Lung microvascular endothelial cell (primary cell): ENCODE measurements at regions not wholly inside any gene's neighbourhood (a gene's known extent, or its start where the extent isn't known, plus 50 kb on each side); places are given as distances from the start of the nearest gene placed in this dataset.

Experiments used
- DNase-seq, 2 donors: peaks; one replicate each; pipeline versions ENCODE4 v3.0.0 to v3.0.0-alpha.2; 2010; ENCODE audit warnings: low read depth in 2 of 2

GRCh38 chr5:117088176-117088575, 513.6 kb upstream of the SEMA6A start:
- no peak for DNase-seq

DNA sequence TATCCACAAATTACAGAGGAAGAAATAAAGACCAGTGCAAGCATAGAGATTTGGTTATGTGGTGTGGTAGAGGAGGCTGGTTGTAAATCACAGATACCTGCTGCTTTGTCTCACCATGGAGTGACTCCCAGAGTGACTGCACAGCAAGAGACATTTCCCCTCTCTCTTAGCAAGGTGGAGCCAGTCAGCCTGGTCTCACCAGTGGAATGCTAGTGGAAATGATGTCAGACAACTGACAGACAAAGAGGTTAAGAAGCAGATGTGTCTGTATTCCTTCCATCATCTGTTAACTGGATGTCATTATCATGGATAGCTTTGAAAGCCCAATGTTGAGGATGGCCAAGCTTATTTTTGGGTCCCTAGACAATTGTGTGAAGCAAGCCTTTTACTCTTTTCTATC, 509.4 kb upstream of the SEMA6A start:
- DNase-seq, result no peak

DNA sequence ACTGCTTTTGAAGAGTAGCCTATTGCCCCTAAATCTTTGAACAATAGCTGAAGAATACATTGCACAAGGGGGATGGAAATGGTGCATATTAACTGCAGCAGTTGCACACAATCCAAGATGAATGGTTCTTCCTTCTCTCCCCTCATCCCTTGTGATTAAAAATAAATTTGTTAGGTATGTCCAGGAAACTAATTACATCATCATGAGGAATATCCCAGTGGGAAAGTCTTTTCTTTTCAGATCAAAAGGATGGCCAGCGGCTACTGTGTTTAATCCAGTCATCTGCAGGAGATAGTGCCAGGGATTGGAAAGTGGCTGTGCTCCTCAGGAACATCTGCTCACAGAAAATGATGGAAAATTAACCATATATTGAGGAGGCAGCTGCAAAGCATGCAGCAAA, 508.4 kb upstream of the SEMA6A start:
- no peak for DNase-seq

DNA sequence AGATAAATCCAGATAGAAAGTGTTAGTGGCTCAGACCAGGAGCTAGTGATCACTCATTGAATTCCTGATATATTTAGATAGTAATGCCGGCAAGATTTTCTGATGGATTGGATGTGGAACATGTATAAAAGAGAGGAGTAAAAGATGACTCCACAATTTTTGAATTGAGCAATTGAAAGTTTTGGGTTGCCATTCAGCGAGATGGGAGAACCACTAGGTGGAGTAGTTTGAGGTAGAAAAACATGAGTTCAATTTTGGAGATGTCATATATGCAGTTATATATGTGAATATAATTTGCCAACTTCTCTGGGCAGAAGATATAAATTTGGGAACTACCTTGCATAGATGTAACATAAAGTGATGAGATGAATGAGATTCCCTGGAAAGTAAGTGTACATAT, 502.5 kb upstream of the SEMA6A start:
- no peak for DNase-seq

GRCh38 chr5:117072439-117072838, 497.8 kb upstream of the SEMA6A start:
- DNase-seq, result no peak

DNA sequence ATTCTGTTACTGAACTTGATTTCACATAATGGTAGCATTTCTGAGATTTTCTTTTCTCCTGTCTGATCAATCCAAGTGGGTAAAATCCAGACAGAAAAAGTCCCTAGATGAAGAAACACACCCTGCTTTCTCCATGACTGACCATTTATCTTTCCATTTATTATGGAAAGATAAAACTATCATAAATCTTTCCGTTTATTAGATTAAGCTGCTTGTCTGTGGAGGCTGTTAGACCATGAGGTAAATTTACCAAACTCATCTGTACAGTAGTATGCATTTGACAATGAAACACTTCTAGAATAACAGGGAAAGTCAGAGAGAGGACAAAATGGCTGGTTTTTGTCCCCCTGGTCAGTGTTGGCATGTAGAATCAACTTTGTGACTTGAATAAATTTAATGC, 491.2 kb upstream of the SEMA6A start:
- no peak for DNase-seq

- DNase-seq, result no peak
These were observed 490.5 kb upstream of the SEMA6A start for GRCh38 chr5:117065161-117065560.

GRCh38 chr5:117060099-117060498, 485.5 kb upstream of the SEMA6A start:
- no peak for DNase-seq

GRCh38 chr5:117058740-117059139, 484.1 kb upstream of the SEMA6A start:
- DNase-seq, result no peak

DNA sequence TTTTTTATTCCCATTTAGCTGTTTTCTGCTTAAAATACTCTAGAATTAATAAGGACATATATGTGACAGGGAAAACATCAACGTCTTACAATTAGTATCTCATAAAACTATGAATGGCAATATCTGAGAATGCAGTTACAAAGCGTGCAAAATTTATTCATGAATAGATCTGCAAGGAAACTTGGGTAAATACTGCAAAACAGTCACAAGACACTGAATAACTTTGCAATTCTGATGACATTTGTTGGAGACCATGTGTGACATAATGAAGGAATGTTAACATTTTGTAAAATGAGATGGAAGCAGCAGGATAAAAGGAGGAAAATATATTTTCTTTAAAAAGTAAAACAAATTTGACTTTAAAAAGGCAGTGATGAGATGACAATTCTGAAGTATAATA, 480.9 kb upstream of the SEMA6A start:
- no peak for DNase-seq

- no peak for DNase-seq
These were observed 480.3 kb upstream of the SEMA6A start for GRCh38 chr5:117054911-117055310.

GRCh38 chr5:117054141-117054540, 479.5 kb upstream of the SEMA6A start:
- no peak for DNase-seq

GRCh38 chr5:117041926-117042595, 467.4 kb upstream of the SEMA6A start:
- DNase-seq, result no peak

DNA sequence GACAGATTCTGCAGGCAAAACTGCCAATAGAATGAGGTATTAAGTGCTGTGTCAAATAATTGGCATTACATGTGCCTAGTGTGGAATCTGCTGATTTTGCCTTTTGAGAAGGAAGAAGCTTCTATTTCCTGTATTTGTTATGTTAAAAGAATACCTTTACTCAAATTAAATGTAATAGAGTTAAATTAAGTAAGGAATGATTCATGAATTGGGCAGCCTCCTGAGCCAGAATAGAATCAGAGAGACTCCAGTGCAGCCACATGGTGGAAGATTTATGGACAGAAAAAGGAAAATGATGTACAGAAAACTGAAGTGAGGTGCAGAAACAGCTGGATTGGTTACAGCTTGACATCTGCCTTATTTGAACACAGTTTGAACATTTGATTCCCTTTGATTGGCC, 464.4 kb upstream of the SEMA6A start:
- DNase-seq, result no peak

GRCh38 chr5:117027384-117027783, 452.8 kb upstream of the SEMA6A start:
- DNase-seq, result no peak

DNA sequence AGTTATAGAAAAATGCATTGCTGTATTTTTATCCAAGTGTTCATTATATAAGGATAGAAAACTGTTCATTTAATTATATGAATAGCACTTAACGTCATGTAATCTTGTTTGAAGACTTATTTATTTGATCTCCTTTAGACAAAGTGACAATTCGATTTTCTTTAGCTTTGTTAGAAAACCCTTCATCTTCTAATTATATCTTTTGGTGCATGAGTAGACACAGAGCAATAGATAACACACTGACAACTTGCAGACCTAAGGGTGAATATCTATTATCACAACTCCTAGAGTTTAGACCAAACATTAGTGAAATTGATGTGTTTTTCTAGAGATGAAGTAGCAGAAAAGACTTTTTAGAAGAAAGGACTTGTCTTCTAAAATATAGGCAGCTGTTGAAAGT, 446.4 kb upstream of the SEMA6A start:
- no peak for DNase-seq

GRCh38 chr5:117013280-117013877, 438.8 kb upstream of the SEMA6A start:
- no peak for DNase-seq

GRCh38 chr5:117010574-117010973, 436.0 kb upstream of the SEMA6A start:
- DNase-seq, result no peak

DNA sequence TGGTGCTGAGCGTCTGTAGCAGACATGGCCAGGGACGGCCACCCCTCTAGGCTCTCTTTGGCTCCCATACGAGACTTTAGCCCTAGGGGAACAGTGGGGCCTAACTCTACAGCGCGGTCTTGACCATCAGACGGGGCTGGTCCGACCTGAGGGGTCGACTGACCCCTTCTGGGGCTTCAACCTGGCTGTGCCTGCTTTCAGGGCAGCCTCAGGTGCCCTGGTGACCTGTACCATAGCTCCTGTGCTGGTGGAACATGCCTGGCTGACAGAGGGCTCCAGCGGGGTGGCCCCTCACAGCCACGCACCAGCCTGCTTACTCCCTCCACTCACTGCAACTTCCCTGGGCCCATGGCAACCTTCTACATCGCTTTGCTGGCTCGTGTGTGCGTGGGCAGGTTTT, 423.4 kb upstream of the SEMA6A start:
- no peak for DNase-seq

GRCh38 chr5:116992681-116993080, 418.1 kb upstream of the SEMA6A start:
- no peak for DNase-seq

DNA sequence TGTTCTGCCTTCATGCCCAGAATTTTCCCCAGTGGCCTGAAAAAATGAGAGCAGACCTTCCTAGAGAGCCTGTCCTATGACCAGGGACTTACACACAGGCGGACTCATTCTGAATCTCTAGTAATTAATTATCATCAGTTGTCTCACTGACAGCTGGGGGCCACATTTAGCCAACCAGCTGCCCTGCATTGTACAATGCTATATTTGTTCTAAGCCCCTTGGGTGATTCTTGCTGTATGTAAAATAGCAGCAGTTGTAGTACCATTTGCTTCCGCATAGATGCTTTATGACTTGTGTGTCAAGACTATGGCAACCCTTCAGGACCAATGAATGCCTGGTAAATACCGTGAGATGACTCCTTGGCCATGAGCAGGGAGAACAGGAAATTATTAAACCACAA, 415.4 kb upstream of the SEMA6A start:
- DNase-seq, result no peak

GRCh38 chr5:116982035-116982434, 407.4 kb upstream of the SEMA6A start:
- no peak for DNase-seq

DNA sequence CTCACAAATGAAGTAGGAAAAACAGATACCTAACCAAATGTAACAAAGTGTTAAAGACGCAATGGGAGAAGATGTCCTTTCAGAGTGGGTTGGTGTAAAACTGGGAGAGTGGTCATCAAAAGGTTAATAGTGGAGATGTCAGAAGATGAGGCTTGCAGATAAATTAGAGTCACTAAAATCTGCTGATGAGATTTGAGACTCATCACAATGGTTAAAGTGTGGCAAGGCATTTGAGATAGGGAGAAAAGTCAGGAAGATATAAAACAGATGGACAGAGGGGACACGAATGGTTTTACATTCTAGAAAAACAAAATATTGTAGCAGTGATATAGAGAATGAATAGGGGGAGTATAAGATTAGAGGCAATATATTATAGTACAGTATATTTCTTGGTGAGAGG, 406.0 kb upstream of the SEMA6A start:
- DNase-seq, result no peak

GRCh38 chr5:116976767-116977166, 402.1 kb upstream of the SEMA6A start:
- no peak for DNase-seq
